Mesothelial cell of epicardium (in vitro differentiated cells): ENCODE measurements at regions not wholly inside any gene's neighbourhood (a gene's known extent, or its start where the extent isn't known, plus 50 kb on each side); places are given as distances from the start of the nearest gene placed in this dataset.

Experiments
- DNase-seq, 2 experiments: peaks; one replicate each; pipeline ENCODE4 v3.0.0; 2021; ENCODE audit warnings: low spot score in 2 of 2; ENCODE audit not compliant: unreplicated experiment in 2 of 2
- H3K27ac Mint-ChIP-seq: 2 replicates; pipeline ENCODE4 v1.8.0; 2021; ENCODE audit warnings: mixed read lengths
- H3K27me3 Mint-ChIP-seq: 2 replicates; pipeline ENCODE4 v1.8.0; 2021; ENCODE audit warnings: low read depth, mixed read lengths
- H3K36me3 Mint-ChIP-seq: 2 replicates; pipeline ENCODE4 v1.8.0; 2021; ENCODE audit warnings: mixed read lengths
- H3K4me1 Mint-ChIP-seq: 2 replicates; pipeline ENCODE4 v1.8.0; 2021; ENCODE audit warnings: mixed read lengths
- H3K4me3 Mint-ChIP-seq: 2 replicates; pipeline ENCODE4 v1.8.0; 2021; ENCODE audit warnings: mild to moderate bottlenecking, moderate library complexity, mixed read lengths
- H3K9me3 Mint-ChIP-seq: 2 replicates; pipeline ENCODE4 v1.8.0; 2021; ENCODE audit warnings: mixed read lengths
- CTCF ChIP-seq: fragments of 200-600 bp; sonication (generic); IDR thresholded peaks from one replicate; pipeline ENCODE4 v1.5.0; 2021; ENCODE audit warnings: antibody characterized with exemption; ENCODE audit not compliant: unreplicated experiment

GRCh38 chr17:72427761-72428109 is 306.9 kb downstream of the SOX9 start:
- no peak for TF ChIP-seq CTCF
- DNase-seq, result no peak
- Mint-ChIP-seq H3K4me3 (no peak overlapping the region), H3K4me1 (peaks cover 46% of the 10 kb centered on the region), H3K27ac (no peak overlapping the region), H3K9me3 (no peaks in the 10 kb centered on the region), H3K27me3 (no peaks in the 10 kb centered on the region), H3K36me3 (no peaks in the 10 kb centered on the region)

- Mint-ChIP-seq H3K27ac (no peak overlapping the region), H3K27me3 (no peaks in the 10 kb centered on the region), H3K4me1 (peaks cover 49% of the 10 kb centered on the region), H3K4me3 (no peak overlapping the region), H3K9me3 (no peaks in the 10 kb centered on the region), H3K36me3 (no peaks in the 10 kb centered on the region)
- TF ChIP-seq CTCF, result no peak
- no peak for DNase-seq
Observed at GRCh38 chr17:72429066-72429638, 308.3 kb downstream of the SOX9 start.

GRCh38 chr17:72430611-72431432 is 310.0 kb downstream of the SOX9 start:
- H3K36me3 Mint-ChIP-seq, result no peaks in the 10 kb centered on the region
- peaks cover 60% of the 10 kb centered on the region for H3K4me1 Mint-ChIP-seq
- H3K27me3 Mint-ChIP-seq, result no peaks in the 10 kb centered on the region
- TF ChIP-seq CTCF, result peak; percentile 47
- no peak overlapping the region for H3K27ac Mint-ChIP-seq
- DNase-seq, result no peak
- H3K4me3 Mint-ChIP-seq, result no peak overlapping the region
- H3K9me3 Mint-ChIP-seq, result no peaks in the 10 kb centered on the region

GRCh38 chr17:72432143-72432621 is 311.4 kb downstream of the SOX9 start:
- no peak for DNase-seq
- Mint-ChIP-seq H3K4me1 (peaks cover 52% of the 10 kb centered on the region), H3K4me3 (no peak overlapping the region), H3K27me3 (no peaks in the 10 kb centered on the region), H3K27ac (no peak overlapping the region), H3K9me3 (peaks cover 3% of the 10 kb centered on the region), H3K36me3 (no peaks in the 10 kb centered on the region)
- TF ChIP-seq CTCF, result no peak

- Mint-ChIP-seq H3K4me1 (peaks cover 47% of the 10 kb centered on the region), H3K27me3 (no peaks in the 10 kb centered on the region), H3K36me3 (no peaks in the 10 kb centered on the region), H3K4me3 (no peak overlapping the region), H3K9me3 (peaks cover 3% of the 10 kb centered on the region), H3K27ac (peak overlapping the region; percentile 2)
- no peak for DNase-seq
- no peak for TF ChIP-seq CTCF
Observed at GRCh38 chr17:72432881-72433280, 312.1 kb downstream of the SOX9 start.
